Left renal cortex interstitium (tissue), 4 donors: ENCODE measurements at regions not wholly inside any gene's neighbourhood (a gene's known extent, or its start where the extent isn't known, plus 50 kb on each side); places are given as distances from the start of the nearest gene placed in this dataset.
"Not testable (repeated sequence)": the region's sequence is repeated elsewhere in the genome, so short reads cannot be mapped to it uniquely, and the experiment has no call there.

ENCODE experiments used
- DNase-seq, 4 donors: peaks; one replicate each; pipeline ENCODE4 v3.0.0-alpha.2; 2013; ENCODE audit warnings: low read depth in 4 of 4, low spot score in 2 of 4, missing footprints in 1 of 4

GRCh38 chr4:66351761-66352160, 681.5 kb upstream of the EPHA5 start:
- no peak for DNase-seq

DNA sequence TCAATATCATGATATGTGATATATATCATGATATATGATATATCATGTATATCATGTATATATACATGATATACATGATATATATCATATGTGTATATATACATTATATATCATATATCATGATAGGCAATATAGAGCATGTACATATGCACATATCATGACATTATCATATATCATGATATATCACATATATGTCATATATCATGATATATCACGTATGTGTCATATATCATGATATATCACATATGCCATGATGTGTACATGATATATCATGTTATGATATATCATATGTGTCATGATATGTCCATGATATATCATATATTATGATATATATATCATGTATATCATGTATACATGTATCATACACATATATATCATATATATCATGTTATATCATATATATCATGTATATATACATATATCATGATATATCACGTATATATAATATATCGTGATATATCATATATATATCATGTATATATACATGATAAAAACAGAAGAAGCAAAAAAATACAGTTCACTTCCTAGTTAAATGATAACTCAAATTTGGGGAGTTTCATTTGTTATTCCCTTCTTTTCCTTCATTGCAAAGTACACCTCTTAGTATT, 670.1 kb upstream of the EPHA5 start:
- no peak for DNase-seq

DNA sequence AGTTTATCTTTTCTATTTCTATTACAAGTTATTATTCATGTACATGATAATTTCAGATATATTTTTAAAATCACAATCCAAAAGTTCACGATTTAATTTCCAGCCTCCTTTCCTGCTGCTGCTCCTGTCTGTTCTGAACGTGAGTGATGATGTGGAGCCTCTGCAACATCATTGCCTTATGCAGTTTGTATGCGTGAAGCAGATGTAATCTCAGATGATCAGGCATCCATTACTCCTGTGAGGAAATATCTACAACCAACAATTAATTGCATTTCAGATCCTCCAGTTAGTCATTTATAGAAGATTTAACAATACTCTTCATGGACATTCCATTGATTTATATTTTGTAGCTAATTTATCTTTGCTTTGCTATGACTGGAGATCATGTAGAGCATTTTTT, 668.7 kb upstream of the EPHA5 start:
- DNase-seq, result no peak

DNA sequence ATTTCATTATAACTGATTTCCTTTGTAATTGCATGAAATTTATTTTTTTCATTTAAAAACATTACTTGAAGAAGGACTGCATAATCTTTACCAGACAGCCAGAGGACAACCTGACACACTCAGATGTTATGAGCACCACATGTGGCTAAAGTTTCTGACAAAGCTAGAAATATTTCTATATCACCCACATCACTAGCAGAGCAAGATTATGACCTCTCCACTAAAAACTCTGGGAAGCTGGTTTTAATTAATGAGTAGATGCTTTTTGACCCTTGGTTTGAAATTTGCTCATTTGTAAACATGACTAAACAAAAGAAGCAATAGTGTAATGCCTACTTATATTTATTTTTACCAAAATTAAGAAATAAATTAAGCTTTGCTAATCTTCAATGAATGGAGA, 661.5 kb upstream of the EPHA5 start:
- no peak for DNase-seq

GRCh38 chr4:66330125-66330524, 659.8 kb upstream of the EPHA5 start:
- no peak for DNase-seq

DNA sequence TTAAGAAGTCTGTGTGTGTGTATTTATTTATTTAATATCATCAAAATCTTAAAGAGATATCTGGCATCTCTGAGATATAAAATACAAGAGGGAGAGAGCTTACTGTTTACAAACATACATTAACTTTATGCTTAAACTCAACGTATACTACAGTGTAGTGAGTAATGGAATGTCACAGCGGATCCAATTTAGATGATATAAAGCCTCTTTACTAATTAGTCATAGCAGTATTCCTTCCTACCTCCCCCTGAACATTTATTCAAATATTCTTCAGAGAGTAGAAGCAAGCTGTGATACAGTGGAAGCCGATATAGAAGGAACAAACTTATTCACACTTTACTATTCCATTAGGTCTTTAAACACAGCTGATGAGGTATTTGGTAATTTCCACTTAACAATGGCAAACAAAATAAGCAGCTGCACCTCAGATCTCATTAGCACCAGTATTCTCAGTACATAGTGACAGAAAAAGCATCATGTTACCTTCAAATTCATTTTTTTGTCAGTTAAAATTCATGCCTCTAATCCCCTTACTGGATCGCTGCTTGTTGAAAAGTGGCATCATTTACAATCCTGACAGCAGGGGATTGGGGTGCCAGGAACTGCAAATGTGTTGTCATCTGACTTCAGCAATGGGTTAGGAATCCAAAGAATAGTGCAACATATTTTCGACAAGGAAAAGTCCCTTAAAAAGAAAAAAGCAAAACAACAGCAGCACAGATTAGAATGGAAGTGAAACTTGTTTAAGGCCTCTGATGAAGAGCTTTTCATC, 658.7 kb upstream of the EPHA5 start:
- no peak for DNase-seq

- no peak for DNase-seq
Measured at GRCh38 chr4:66307641-66308438, 637.6 kb upstream of the EPHA5 start.

- DNase-seq, result no peak
Measured at GRCh38 chr4:66300336-66300934, 630.1 kb upstream of the EPHA5 start.

DNA sequence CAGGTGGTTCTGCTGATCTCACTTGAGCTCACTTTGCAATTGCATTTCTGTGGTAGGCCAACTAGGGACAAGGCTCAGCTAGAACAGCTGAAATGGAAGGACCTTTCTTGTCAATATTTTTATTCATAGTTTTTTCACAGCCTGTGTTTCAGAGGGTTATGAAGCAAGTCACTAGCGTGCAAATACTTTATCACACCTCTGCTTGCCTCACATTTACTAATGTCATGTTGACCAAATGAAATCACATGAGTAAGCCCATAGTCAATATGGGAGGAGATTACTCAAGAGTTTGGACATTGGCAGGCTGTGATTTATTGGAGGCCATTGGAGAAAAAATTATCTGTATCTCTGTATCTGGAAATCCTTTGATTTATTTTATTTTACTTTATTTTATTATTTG, 628.3 kb upstream of the EPHA5 start:
- DNase-seq, result no peak

DNA sequence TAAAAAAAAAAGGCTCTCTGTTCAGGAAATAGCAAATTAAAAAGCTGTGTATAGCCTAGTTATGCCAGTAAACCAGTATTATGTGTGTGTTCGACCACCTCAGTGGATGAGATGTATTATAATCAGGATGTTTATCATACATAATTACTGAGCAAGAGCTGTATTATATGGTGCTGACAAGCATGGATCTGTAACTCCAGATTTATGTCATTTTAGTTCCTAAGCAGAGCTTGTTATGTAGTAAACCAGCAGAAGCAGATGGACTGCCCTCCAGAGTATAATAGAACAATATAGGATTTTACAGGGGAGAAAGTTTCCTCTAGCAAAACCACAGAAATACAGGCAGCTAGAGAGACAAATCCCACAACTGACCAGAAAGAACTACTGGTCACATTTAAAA, 627.4 kb upstream of the EPHA5 start:
- DNase-seq, result no peak

DNA sequence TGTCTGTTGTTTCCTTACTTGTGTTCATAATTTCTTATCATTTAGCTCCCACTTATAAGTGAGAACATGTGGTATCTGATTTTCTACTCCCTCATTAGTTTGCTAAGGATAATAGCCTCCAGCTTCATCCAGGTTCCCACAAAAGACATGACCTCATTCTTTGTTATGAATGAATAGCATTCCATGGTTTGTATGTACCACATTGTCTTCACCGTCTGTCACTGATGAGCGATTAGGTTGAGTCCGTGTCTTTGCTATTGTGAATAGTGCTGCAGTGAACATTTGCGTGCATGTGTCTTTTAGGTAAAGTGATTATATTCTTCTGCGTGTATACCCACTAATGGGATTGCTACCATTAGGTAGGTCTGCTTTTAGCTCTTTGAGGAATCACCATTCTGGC, 624.3 kb upstream of the EPHA5 start:
- no peak for DNase-seq

DNA sequence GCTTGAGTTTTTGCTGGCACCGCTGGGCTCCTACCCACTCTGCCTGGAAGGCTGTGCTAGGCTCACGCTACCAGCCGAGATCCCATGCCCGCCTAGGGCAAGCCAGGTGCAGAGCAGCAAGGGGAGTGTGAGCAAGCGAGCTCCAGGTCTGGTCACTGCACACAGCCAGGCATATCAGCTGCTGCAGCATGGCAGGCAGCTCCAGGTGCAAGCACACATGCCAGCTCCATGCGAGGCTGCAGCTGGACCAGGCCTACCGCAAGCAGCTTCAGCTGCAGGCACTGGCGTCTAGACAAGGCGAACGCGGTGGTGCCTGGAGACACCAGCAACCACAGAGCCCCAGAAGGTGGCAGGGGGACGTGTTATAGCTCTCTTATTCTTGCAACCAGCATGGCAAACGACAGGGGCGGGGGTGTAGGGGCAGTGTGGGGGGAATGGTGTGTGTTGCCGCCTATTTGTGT, 614.7 kb upstream of the EPHA5 start:
- DNase-seq, result no peak

GRCh38 chr4:66279084-66279483, 608.8 kb upstream of the EPHA5 start:
- DNase-seq, result no peak

- no peak for DNase-seq
Measured at GRCh38 chr4:66275411-66276038, 605.2 kb upstream of the EPHA5 start.

- no peak for DNase-seq
Measured at GRCh38 chr4:66273110-66273509, 602.8 kb upstream of the EPHA5 start.

- not testable (repeated sequence) for DNase-seq
Measured at GRCh38 chr4:66270356-66270755, 600.1 kb upstream of the EPHA5 start.

GRCh38 chr4:66266554-66266953, 596.3 kb upstream of the EPHA5 start:
- DNase-seq, result not testable (repeated sequence)

DNA sequence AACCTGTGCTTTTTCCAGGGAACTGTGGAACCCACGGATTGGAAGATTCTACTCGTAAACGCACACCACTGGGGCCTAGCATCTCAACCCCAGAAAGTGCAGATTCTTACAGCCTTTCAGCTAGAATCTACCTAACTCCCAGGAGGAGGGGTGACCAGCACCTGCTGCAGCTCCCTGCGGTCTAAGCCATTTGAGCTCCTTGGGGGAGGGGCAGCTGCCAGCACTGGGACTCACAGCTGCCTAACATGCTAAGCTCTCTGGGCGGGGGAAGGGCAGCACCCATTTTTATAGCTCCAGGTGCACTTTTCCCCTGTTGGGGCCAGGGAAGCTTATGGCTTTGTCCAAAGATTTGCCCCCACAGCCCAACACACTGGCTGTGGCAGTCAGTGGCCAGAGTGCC, 595.7 kb upstream of the EPHA5 start:
- no peak for DNase-seq

DNA sequence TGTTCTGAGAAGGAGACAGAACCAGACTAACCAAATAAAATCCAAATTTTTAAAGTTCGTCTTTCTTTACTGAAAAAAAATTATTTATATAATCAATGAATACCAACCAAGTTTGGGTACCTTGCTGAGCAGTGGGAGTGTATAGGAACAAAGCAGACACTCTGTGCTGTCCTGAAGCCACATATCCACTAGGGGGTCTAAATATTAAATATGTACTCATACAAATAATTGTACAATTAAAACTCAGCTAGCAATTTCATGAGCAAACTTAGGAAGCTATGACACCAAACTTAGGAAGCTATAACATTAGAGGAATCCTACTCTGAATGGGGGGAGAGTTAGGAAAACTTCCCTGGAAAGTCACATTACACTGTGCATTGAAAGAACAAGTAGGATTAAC, 582.0 kb upstream of the EPHA5 start:
- no peak for DNase-seq

- no peak for DNase-seq
Measured at GRCh38 chr4:66246643-66247042, 576.4 kb upstream of the EPHA5 start.

- DNase-seq, result no peak
Measured at GRCh38 chr4:66235876-66236275, 565.6 kb upstream of the EPHA5 start.
